Tibial nerve (tissue), 4 donors: ENCODE measurements at regions not wholly inside any gene's neighbourhood (a gene's known extent, or its start where the extent isn't known, plus 50 kb on each side); places are given as distances from the start of the nearest gene placed in this dataset.

Source experiments
- DNase-seq, 2 donors: peaks; one replicate each; pipeline ENCODE4 v3.0.0-alpha.2; 2019; ENCODE audit warnings: low spot score in 2 of 2
- H3K27ac ChIP-seq, 4 donors: fragments of 200-600 bp; sonication (generic) in 3 of 4; one replicate each; pipeline ENCODE4 v1.5.1; 2017 to 2019; ENCODE audit warnings: mild to moderate bottlenecking in 1 of 4
- H3K27me3 ChIP-seq, 2 donors: fragments of 200-600 bp; sonication (generic) in 1 of 2; one replicate each; pipeline versions ENCODE4 v1.5.1 to v1.6.0; 2017 to 2019
- H3K36me3 ChIP-seq, 3 donors: fragments of 200-600 bp; sonication (generic); one replicate each; pipeline ENCODE4 v1.5.1; 2018 to 2019
- H3K4me1 ChIP-seq, 4 donors: fragments of 200-600 bp; sonication (generic) in 3 of 4; one replicate each; pipeline ENCODE4 v1.5.1; 2017 to 2019
- H3K4me3 ChIP-seq, 4 donors: fragments of 200-600 bp; sonication (generic) in 3 of 4; one replicate each; pipeline ENCODE4 v1.5.1; 2017 to 2019; ENCODE audit warnings: mild to moderate bottlenecking in 1 of 4, moderate library complexity in 1 of 4
- H3K9me3 ChIP-seq, 4 donors: fragments of 200-600 bp; sonication (generic) in 3 of 4; one replicate each; pipeline ENCODE4 v1.5.1; 2017 to 2019
- EP300 ChIP-seq, 2 donors: sonication (generic); formaldehyde crosslinking; IDR thresholded peaks; one replicate each; pipeline ENCODE4 v1.6.1; 2017; ENCODE audit warnings: antibody characterized with exemption in 2 of 2, mild to moderate bottlenecking in 1 of 2
- POLR2A ChIP-seq, 2 donors: fragments of 450-650 bp; IDR thresholded peaks; one replicate each; pipeline ENCODE4 v1.6.1; 2017; ENCODE audit warnings: antibody characterized with exemption in 2 of 2, mild to moderate bottlenecking in 2 of 2, moderate library complexity in 2 of 2
- WGBS, 2 donors: methylation state at CpG; one replicate each; pipeline ENCODE4 v1.1.5; 2018; 5-methylcytosine and 5-hydroxymethylcytosine counted together
- TF ChIP-seq, protein P1 (sequence below), 5 experiments: fragments of 200-600 bp in 3 of 5; fragments of 450-650 bp in 2 of 5; sonication (generic) in 3 of 5; IDR thresholded peaks; one replicate each; pipeline ENCODE4 v1.5.1; 2016 to 2019; ENCODE audit warnings: antibody characterized with exemption in 5 of 5, mild to moderate bottlenecking in 3 of 5, moderate library complexity in 2 of 5

DNA sequence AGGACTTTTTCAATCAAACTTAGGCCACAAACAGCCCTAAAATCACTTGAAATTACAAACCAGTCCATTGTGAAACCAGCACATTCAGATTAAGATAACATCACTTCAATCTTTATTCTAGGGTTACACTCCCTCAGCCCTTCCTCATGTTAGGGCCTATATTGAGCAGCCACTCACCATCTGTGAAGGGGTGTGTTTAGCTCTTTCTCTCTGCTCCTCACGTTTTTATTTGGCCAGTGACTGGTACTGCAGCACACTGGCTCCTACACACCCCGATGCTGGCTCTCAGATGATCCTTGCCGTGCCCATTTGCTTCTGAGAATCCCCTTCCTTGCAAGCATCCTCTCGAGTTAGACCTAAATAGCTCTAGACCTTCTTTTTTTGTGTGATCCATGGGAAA lies 604.5 kb downstream of the INHBA start:
- Histone ChIP-seq H3K4me3 (no peak overlapping the region), H3K4me1 (no peaks in the 10 kb centered on the region), H3K9me3 (no peaks in the 10 kb centered on the region), H3K27me3 (no peaks in the 10 kb centered on the region), H3K27ac (no peak overlapping the region), H3K36me3 (no peaks in the 10 kb centered on the region)
- 74% methylated on average over 4 of the region's 4 CpGs for WGBS, 2 donors
- TF ChIP-seq POLR2A (IDR thresholded peaks at IDR 0.05): no peak
- no peak for TF ChIP-seq EP300 (IDR thresholded peaks at IDR 0.05)
- TF ChIP-seq, protein P1, sequence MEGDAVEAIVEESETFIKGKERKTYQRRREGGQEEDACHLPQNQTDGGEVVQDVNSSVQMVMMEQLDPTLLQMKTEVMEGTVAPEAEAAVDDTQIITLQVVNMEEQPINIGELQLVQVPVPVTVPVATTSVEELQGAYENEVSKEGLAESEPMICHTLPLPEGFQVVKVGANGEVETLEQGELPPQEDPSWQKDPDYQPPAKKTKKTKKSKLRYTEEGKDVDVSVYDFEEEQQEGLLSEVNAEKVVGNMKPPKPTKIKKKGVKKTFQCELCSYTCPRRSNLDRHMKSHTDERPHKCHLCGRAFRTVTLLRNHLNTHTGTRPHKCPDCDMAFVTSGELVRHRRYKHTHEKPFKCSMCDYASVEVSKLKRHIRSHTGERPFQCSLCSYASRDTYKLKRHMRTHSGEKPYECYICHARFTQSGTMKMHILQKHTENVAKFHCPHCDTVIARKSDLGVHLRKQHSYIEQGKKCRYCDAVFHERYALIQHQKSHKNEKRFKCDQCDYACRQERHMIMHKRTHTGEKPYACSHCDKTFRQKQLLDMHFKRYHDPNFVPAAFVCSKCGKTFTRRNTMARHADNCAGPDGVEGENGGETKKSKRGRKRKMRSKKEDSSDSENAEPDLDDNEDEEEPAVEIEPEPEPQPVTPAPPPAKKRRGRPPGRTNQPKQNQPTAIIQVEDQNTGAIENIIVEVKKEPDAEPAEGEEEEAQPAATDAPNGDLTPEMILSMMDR (IDR thresholded peaks at IDR 0.05): no peak
- DNase-seq: no peak

DNA sequence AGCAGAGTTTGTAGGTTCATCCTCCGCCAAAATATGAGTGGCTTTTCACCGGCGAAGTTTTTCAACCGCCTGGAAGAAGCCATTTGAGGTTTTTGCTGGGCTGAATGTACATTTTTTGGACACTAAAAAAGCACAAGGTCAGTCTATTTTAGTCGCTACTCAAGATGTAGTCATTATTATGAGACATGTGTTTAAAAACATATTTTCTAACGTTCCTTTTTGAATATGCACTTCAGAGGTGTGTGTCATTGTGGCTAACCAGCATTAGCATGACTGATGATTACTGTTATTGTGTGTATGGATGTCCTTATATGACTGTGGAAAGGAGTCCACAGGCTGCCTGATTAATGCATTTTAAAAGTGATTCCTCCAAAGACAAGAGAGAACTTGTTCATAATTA lies 605.4 kb downstream of the INHBA start:
- no peaks in the 10 kb centered on the region for H3K4me1 ChIP-seq
- TF ChIP-seq POLR2A (IDR thresholded peaks at IDR 0.05) (no peak), EP300 (IDR thresholded peaks at IDR 0.05) (no peak)
- TF ChIP-seq, protein P1 (IDR thresholded peaks at IDR 0.05): no peak
- H3K27ac ChIP-seq: no peak overlapping the region
- no peak overlapping the region for H3K4me3 ChIP-seq
- WGBS, 2 donors: 84 to 89% methylated on average over 6 of the region's 6 CpGs
- no peaks in the 10 kb centered on the region for H3K36me3 ChIP-seq
- no peaks in the 10 kb centered on the region for H3K27me3 ChIP-seq
- DNase-seq: no peak
- H3K9me3 ChIP-seq: no peaks in the 10 kb centered on the region

DNA sequence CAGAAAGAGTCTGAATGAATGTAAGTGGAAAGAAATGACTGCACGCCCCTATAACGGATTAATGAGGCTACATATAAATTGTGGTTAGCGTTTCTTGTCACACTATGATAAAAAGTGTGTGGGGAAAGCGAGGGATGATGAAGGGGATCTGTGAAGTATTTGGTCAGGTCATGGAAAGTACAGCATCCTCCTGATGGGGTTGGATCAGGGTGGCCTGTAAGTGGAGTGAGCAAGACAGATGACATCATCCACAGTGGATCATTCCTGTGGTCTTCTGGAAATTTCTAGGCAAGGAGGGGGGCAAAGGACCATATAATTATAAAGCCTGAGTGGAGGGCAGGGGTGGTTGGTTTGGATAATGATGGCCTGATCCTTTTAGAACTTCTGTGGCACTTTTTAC lies 606.0 kb downstream of the INHBA start:
- Histone ChIP-seq H3K9me3 (no peaks in the 10 kb centered on the region), H3K4me3 (no peak overlapping the region), H3K27ac (no peak overlapping the region), H3K4me1 (no peaks in the 10 kb centered on the region), H3K36me3 (no peaks in the 10 kb centered on the region), H3K27me3 (no peaks in the 10 kb centered on the region)
- DNase-seq: no peak
- 82 to 88% methylated on average over 4 of the region's 4 CpGs for WGBS, 2 donors
- no peak for TF ChIP-seq POLR2A (IDR thresholded peaks at IDR 0.05)

DNA sequence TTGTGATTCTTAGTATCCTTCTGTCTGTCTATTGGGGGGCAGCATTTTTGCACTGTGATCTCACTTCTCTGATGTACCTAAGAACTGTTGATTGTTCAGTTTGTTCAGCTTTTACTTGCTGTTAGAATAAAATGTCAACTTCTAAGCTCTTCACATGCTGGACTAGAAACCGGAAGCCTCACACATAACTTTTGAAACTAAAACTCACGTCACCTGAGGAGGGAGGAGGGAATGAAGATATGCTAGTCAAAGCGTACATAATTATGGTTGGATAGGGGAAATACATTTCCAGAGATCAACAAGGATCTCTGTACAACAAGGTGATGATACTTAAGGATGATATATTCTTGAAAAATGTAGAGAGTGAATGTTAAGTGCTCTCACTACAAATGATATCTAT lies 609.7 kb downstream of the INHBA start:
- H3K27me3 ChIP-seq: no peaks in the 10 kb centered on the region
- no peak for TF ChIP-seq EP300 (IDR thresholded peaks at IDR 0.05)
- TF ChIP-seq, protein P1 (IDR thresholded peaks at IDR 0.05): no peak
- no peak for TF ChIP-seq POLR2A (IDR thresholded peaks at IDR 0.05)
- no peak for DNase-seq

DNA sequence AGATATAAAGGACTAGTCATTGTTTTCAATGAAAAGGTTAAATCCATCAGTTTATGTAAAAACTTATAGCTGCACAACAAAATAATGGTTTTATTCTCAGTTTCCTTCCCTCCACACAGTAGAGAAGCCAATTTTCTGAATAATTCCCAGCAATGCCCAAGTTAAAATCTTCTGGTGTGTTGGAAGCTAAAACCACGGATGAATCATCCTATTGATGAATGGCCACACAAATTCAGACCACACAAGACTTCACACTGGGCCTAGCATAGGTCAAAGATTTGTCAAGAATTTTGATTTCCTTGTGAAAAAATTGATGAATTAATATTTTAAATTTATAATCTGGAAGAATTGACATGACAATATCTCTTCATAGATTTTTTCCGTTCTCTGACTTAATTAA lies 617.6 kb downstream of the INHBA start:
- WGBS, 2 donors: 32 to 47% methylated on average over 2 of the region's 2 CpGs
- peaks cover 0 to 9% (median 2%) of the 10 kb centered on the region in 4 donors for H3K9me3 ChIP-seq
- no peaks in the 10 kb centered on the region for H3K4me1 ChIP-seq
- TF ChIP-seq POLR2A (IDR thresholded peaks at IDR 0.05): no peak
- TF ChIP-seq EP300 (IDR thresholded peaks at IDR 0.05): no peak
- TF ChIP-seq, protein P1 (IDR thresholded peaks at IDR 0.05): no peak
- H3K27me3 ChIP-seq: no peaks in the 10 kb centered on the region
- H3K36me3 ChIP-seq: no peaks in the 10 kb centered on the region
- DNase-seq: no peak
- H3K27ac ChIP-seq: no peak overlapping the region
- no peak overlapping the region for H3K4me3 ChIP-seq

More for the DNA sequence above, 609.7 kb downstream of the INHBA start:
- Histone ChIP-seq H3K4me1 (no peaks in the 10 kb centered on the region), H3K36me3 (no peaks in the 10 kb centered on the region), H3K9me3 (peaks cover 0 to 9% (median 0%) of the 10 kb centered on the region in 4 donors), H3K4me3 (no peak overlapping the region), H3K27ac (no peak overlapping the region)
- WGBS, 2 donors: 91 to 92% methylated on average over 3 of the region's 3 CpGs

DNA sequence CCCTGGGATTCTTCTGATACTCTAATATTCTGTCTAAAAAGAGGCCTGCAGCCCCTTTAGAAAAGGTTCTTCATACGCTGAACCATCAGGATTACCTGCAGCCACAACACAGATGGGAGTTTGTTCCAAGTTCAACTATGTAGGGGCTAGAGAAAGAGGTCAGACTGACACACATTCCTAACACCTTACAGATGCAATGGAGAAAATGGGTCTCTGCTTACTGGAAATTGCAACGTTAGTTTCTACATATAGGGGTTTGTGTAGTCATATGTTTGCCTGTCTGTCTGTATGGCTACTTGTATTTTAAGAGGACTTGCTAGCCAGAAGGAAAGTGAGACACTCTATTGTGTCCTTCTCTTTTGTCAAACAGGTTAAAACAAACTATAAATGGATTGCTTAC lies 618.5 kb downstream of the INHBA start:
- TF ChIP-seq, protein P1 (IDR thresholded peaks at IDR 0.05): no peak
- TF ChIP-seq EP300 (IDR thresholded peaks at IDR 0.05) (no peak), POLR2A (IDR thresholded peaks at IDR 0.05) (no peak)
- H3K36me3 ChIP-seq: no peaks in the 10 kb centered on the region
- WGBS, 2 donors: 66 to 73% methylated on average over 2 of the region's 2 CpGs
- H3K27me3 ChIP-seq: no peaks in the 10 kb centered on the region
- no peak for DNase-seq
- peaks cover 0 to 8% (median 2%) of the 10 kb centered on the region in 4 donors for H3K9me3 ChIP-seq
- H3K27ac ChIP-seq: no peak overlapping the region
- no peak overlapping the region for H3K4me3 ChIP-seq
- H3K4me1 ChIP-seq: no peaks in the 10 kb centered on the region
